Fibroblast of pulmonary artery (primary cell): ENCODE measurements at regions not wholly inside any gene's neighbourhood (a gene's known extent, or its start where the extent isn't known, plus 50 kb on each side); places are given as distances from the start of the nearest gene placed in this dataset.

ENCODE experiments used
- DNase-seq: peaks from one replicate; pipeline ENCODE4 v3.0.0-alpha.2; 2010; ENCODE audit warnings: low read depth
- H3K4me3 ChIP-seq: replicated peaks from 2 replicates; pipeline ENCODE4 v1.5.1; 2011; ENCODE audit warnings: low read depth, mild to moderate bottlenecking, control low read depth, low read length, moderate library complexity
- TF ChIP-seq, protein P1 (sequence below): IDR thresholded peaks from 2 replicates; pipeline ENCODE4 v1.5.1; 2011; ENCODE audit warnings: mild to moderate bottlenecking, control low read depth, low read length, inconsistent platforms; ENCODE audit errors: missing control alignments

GRCh38 chr21:31609081-31609480 lies 50.4 kb upstream of the SOD1 start:
- H3K4me3 ChIP-seq = no peak overlapping the region
- DNase-seq = no peak
- TF ChIP-seq, protein P1, sequence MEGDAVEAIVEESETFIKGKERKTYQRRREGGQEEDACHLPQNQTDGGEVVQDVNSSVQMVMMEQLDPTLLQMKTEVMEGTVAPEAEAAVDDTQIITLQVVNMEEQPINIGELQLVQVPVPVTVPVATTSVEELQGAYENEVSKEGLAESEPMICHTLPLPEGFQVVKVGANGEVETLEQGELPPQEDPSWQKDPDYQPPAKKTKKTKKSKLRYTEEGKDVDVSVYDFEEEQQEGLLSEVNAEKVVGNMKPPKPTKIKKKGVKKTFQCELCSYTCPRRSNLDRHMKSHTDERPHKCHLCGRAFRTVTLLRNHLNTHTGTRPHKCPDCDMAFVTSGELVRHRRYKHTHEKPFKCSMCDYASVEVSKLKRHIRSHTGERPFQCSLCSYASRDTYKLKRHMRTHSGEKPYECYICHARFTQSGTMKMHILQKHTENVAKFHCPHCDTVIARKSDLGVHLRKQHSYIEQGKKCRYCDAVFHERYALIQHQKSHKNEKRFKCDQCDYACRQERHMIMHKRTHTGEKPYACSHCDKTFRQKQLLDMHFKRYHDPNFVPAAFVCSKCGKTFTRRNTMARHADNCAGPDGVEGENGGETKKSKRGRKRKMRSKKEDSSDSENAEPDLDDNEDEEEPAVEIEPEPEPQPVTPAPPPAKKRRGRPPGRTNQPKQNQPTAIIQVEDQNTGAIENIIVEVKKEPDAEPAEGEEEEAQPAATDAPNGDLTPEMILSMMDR = no peak

- TF ChIP-seq, protein P1 = no peak
- DNase-seq = no peak
- no peak overlapping the region for H3K4me3 ChIP-seq
Observed at GRCh38 chr21:31607791-31608190, 51.7 kb upstream of the SOD1 start.

DNA sequence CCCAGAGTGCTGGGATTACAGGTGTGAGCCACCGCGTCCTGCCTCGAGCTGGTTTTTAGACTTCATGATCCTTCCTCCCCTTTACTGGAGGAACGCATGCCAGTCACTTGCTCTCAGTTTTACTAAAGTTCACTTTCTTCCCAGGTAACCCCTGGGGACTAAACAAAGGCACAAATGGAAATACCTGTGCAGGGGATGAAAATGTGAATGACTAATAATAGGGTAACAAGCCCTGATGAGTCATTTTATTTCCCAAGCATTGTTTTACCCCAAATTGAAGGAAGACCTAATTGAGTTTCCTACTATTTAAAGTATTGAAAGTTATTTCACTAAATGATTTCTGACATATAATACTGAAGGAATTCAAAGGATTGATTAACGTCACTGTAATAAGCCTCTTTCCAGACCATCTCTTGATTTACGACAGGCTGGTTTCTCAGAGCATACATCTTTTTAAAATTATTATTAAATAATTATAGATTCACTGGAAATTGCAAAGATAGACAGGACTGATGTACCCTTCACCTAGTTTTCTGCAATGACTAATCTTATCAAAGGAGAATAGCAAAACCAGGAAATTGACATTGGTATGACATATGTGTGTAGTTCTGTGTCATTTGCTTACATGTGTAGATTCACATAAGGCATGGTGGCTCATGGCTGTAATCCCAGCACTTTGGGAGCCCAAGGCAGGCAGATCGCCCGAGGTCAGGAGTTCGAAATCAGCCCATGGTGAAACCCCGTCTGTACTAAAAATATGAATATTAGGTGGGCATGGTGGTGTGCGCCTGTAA lies 53.2 kb upstream of the SOD1 start:
- DNase-seq = no peak
- TF ChIP-seq, protein P1 = no peak
- H3K4me3 ChIP-seq = no peak overlapping the region

- peak; percentile 80 for DNase-seq
- H3K4me3 ChIP-seq = no peak overlapping the region
- TF ChIP-seq, protein P1 = peak; percentile 83
Observed at GRCh38 chr21:31604591-31605190, 54.8 kb upstream of the SOD1 start.

DNA sequence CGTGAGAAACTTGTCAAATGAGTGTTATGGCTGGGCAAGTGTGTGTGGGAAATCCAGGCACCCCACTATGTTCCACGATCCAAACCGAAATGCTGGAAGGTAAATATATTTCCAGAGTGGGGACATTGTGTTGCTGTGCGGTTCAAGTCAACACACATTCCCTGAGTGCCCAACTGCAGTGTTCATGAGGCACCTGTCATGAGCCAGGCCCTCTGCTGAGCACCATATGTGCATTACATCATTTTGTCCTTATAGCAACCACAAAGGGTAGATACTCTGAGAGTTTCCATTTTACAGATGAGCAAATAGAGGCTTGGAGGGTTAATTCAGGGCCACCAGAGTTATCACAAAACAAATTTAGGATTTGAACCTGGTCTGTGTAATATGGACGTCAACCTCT lies 59.9 kb upstream of the SOD1 start:
- TF ChIP-seq, protein P1 = no peak
- DNase-seq = no peak
- H3K4me3 ChIP-seq = no peak overlapping the region

- TF ChIP-seq, protein P1 = no peak
- H3K4me3 ChIP-seq = no peak overlapping the region
- no peak for DNase-seq
Observed at GRCh38 chr21:31599013-31599412, 60.5 kb upstream of the SOD1 start.

GRCh38 chr21:31597683-31598082 lies 61.8 kb upstream of the SOD1 start:
- no peak for DNase-seq
- H3K4me3 ChIP-seq = no peak overlapping the region
- TF ChIP-seq, protein P1 = no peak
